ENCODE measurements at regions not wholly inside any gene's neighbourhood (a gene's known extent, or its start where the extent isn't known, plus 50 kb on each side); places are given as distances from the start of the nearest gene placed in this dataset.

- no peaks in the 10 kb centered on the region for H3K9me3 Mint-ChIP-seq (ENCODE audit: unreplicated experiment)
- FAIRE-seq (no peak), DNase-seq (ENCODE audit: low read depth) (no peak)
- Histone ChIP-seq H3K4me2 (ENCODE audit: low read length) (no peak overlapping the region), H2AFZ (ENCODE audit: low read depth, low read length) (no peak overlapping the region), H3K4me1 (ENCODE audit: insufficient read depth, low read length) (no peaks in the 10 kb centered on the region), H3K79me2 (ENCODE audit: insufficient read depth, low read length) (no peaks in the 10 kb centered on the region), H3K9me3 (ENCODE audit: insufficient read depth, low read depth, low read length) (no peaks in the 10 kb centered on the region), H3K27me3 (ENCODE audit: insufficient read depth, low read length) (no peaks in the 10 kb centered on the region), H3K36me3 (ENCODE audit: insufficient read depth, low read length) (no peaks in the 10 kb centered on the region), H3K4me3 (ENCODE audit: insufficient read depth, low read depth, low read length) (no peak overlapping the region), H3K9ac (ENCODE audit: low read length) (no peak overlapping the region), H3K27ac (ENCODE audit: low read depth, low read length) (no peak overlapping the region), H4K20me1 (ENCODE audit: insufficient read depth, low read length) (no peaks in the 10 kb centered on the region)
- no peak overlapping the region for H3K27ac Mint-ChIP-seq (ENCODE audit: unreplicated experiment)
- no peak for TF ChIP-seq EZH2 (IDR thresholded peaks at IDR 0.05; ENCODE audit: insufficient read depth, low read length)
- TF ChIP-seq, protein P1, sequence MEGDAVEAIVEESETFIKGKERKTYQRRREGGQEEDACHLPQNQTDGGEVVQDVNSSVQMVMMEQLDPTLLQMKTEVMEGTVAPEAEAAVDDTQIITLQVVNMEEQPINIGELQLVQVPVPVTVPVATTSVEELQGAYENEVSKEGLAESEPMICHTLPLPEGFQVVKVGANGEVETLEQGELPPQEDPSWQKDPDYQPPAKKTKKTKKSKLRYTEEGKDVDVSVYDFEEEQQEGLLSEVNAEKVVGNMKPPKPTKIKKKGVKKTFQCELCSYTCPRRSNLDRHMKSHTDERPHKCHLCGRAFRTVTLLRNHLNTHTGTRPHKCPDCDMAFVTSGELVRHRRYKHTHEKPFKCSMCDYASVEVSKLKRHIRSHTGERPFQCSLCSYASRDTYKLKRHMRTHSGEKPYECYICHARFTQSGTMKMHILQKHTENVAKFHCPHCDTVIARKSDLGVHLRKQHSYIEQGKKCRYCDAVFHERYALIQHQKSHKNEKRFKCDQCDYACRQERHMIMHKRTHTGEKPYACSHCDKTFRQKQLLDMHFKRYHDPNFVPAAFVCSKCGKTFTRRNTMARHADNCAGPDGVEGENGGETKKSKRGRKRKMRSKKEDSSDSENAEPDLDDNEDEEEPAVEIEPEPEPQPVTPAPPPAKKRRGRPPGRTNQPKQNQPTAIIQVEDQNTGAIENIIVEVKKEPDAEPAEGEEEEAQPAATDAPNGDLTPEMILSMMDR (IDR thresholded peaks at IDR 0.05; ENCODE audit: insufficient read depth, low read depth, low read length): no peak
- H3K4me3 Mint-ChIP-seq (ENCODE audit: unreplicated experiment): no peak overlapping the region
- no peaks in the 10 kb centered on the region for H3K27me3 Mint-ChIP-seq (ENCODE audit: low read depth, unreplicated experiment)
- no peaks in the 10 kb centered on the region for H3K36me3 Mint-ChIP-seq (ENCODE audit: low read depth, unreplicated experiment)
- H3K4me1 Mint-ChIP-seq (ENCODE audit: low read depth, unreplicated experiment): peaks cover 9% of the 10 kb centered on the region
Observed at GRCh38 chr7:136205956-136206355, 228.8 kb upstream of the MTPN start.

GRCh38 chr7:136198168-136198567 is 221.0 kb upstream of the MTPN start:
- peaks cover 11% of the 10 kb centered on the region for H3K9me3 Mint-ChIP-seq (ENCODE audit: unreplicated experiment)
- H3K27me3 Mint-ChIP-seq (ENCODE audit: low read depth, unreplicated experiment): peaks cover 4% of the 10 kb centered on the region
- no peaks in the 10 kb centered on the region for H4K20me1 ChIP-seq (ENCODE audit: insufficient read depth, low read length)
- no peaks in the 10 kb centered on the region for H3K36me3 ChIP-seq (ENCODE audit: insufficient read depth, low read length)
- H3K27ac ChIP-seq (ENCODE audit: low read depth, low read length): no peak overlapping the region
- no peak overlapping the region for H3K27ac Mint-ChIP-seq (ENCODE audit: unreplicated experiment)
- H3K27me3 ChIP-seq (ENCODE audit: insufficient read depth, low read length): no peaks in the 10 kb centered on the region
- H3K4me3 ChIP-seq (ENCODE audit: insufficient read depth, low read depth, low read length): no peak overlapping the region
- H3K9me3 ChIP-seq (ENCODE audit: insufficient read depth, low read depth, low read length): peaks cover 7% of the 10 kb centered on the region
- H2AFZ ChIP-seq (ENCODE audit: low read depth, low read length): no peak overlapping the region
- H3K9ac ChIP-seq (ENCODE audit: low read length): no peak overlapping the region
- TF ChIP-seq, protein P1 (IDR thresholded peaks at IDR 0.05; ENCODE audit: insufficient read depth, low read depth, low read length): no peak
- no peak for TF ChIP-seq EZH2 (IDR thresholded peaks at IDR 0.05; ENCODE audit: insufficient read depth, low read length)
- no peaks in the 10 kb centered on the region for H3K4me1 Mint-ChIP-seq (ENCODE audit: low read depth, unreplicated experiment)
- FAIRE-seq (no peak), DNase-seq (ENCODE audit: low read depth) (no peak)
- no peak overlapping the region for H3K4me3 Mint-ChIP-seq (ENCODE audit: unreplicated experiment)
- H3K4me1 ChIP-seq (ENCODE audit: insufficient read depth, low read length): no peaks in the 10 kb centered on the region
- no peaks in the 10 kb centered on the region for H3K79me2 ChIP-seq (ENCODE audit: insufficient read depth, low read length)
- no peak overlapping the region for H3K4me2 ChIP-seq (ENCODE audit: low read length)
- no peaks in the 10 kb centered on the region for H3K36me3 Mint-ChIP-seq (ENCODE audit: low read depth, unreplicated experiment)

- Mint-ChIP-seq H3K4me1 (ENCODE audit: low read depth, unreplicated experiment) (no peaks in the 10 kb centered on the region), H3K9me3 (ENCODE audit: unreplicated experiment) (peaks cover 11% of the 10 kb centered on the region), H3K27me3 (ENCODE audit: low read depth, unreplicated experiment) (peaks cover 4% of the 10 kb centered on the region), H3K27ac (ENCODE audit: unreplicated experiment) (no peak overlapping the region), H3K4me3 (ENCODE audit: unreplicated experiment) (no peak overlapping the region), H3K36me3 (ENCODE audit: low read depth, unreplicated experiment) (no peaks in the 10 kb centered on the region)
- peaks cover 7% of the 10 kb centered on the region for H3K9me3 ChIP-seq (ENCODE audit: insufficient read depth, low read depth, low read length)
- H3K4me2 ChIP-seq (ENCODE audit: low read length): no peak overlapping the region
- H3K4me3 ChIP-seq (ENCODE audit: insufficient read depth, low read depth, low read length): no peak overlapping the region
- H3K36me3 ChIP-seq (ENCODE audit: insufficient read depth, low read length): no peaks in the 10 kb centered on the region
- DNase-seq (ENCODE audit: low read depth): no peak
- H3K4me1 ChIP-seq (ENCODE audit: insufficient read depth, low read length): no peaks in the 10 kb centered on the region
- H3K27me3 ChIP-seq (ENCODE audit: insufficient read depth, low read length): no peaks in the 10 kb centered on the region
- no peak overlapping the region for H3K27ac ChIP-seq (ENCODE audit: low read depth, low read length)
- no peak for FAIRE-seq
- H3K9ac ChIP-seq (ENCODE audit: low read length): no peak overlapping the region
- no peak for TF ChIP-seq EZH2 (IDR thresholded peaks at IDR 0.05; ENCODE audit: insufficient read depth, low read length)
- TF ChIP-seq, protein P1 (IDR thresholded peaks at IDR 0.05; ENCODE audit: insufficient read depth, low read depth, low read length): no peak
- H4K20me1 ChIP-seq (ENCODE audit: insufficient read depth, low read length): no peaks in the 10 kb centered on the region
- no peak overlapping the region for H2AFZ ChIP-seq (ENCODE audit: low read depth, low read length)
- H3K79me2 ChIP-seq (ENCODE audit: insufficient read depth, low read length): no peaks in the 10 kb centered on the region
Observed at GRCh38 chr7:136194878-136195277, 217.7 kb upstream of the MTPN start.
